MCF 10A (cell line): ENCODE measurements at regions not wholly inside any gene's neighbourhood (a gene's known extent, or its start where the extent isn't known, plus 50 kb on each side); places are given as distances from the start of the nearest gene placed in this dataset.
"Not testable (repeated sequence)": the region's sequence is repeated elsewhere in the genome, so short reads cannot be mapped to it uniquely, and the experiment has no call there.

ENCODE experiments used
- BruUV-seq: library from RNA; stranded (reverse); fragments of 400-500 nt; replicated peaks from 2 replicates; lab custom pipeline; 2021; lab: Mats Ljungman, UMichigan
- CTCF ChIA-PET: fragments of 300-600 bp; sonication (Branson Sonifier 250); formaldehyde crosslinking; extraction: SDS; loops from one replicate; lab custom pipeline; 2021; ENCODE audit warnings: antibody characterized with exemption, inconsistent platforms; lab: Yijun Ruan, JAX
- POLR2A ChIA-PET: fragments of 300-600, 350-650 bp; sonication (Branson Sonifier 250); formaldehyde crosslinking; extraction: SDS; loops from one replicate; lab custom pipeline; 2020; ENCODE audit warnings: antibody characterized with exemption, inconsistent platforms; lab: Yijun Ruan, JAX
- DNase-seq: peaks from one replicate; pipeline ENCODE4 v3.0.0-alpha.2; 2018; ENCODE audit not compliant: unreplicated experiment
- H3K27ac Mint-ChIP-seq: one replicate; pipeline ENCODE4 v1.8.0; 2022; ENCODE audit warnings: mild to moderate bottlenecking, low read depth, mixed read lengths; ENCODE audit not compliant: unreplicated experiment
- H3K27me3 Mint-ChIP-seq: one replicate; pipeline ENCODE4 v1.8.0; 2022; ENCODE audit warnings: mixed read lengths; ENCODE audit not compliant: insufficient read depth, unreplicated experiment
- H3K36me3 Mint-ChIP-seq: one replicate; pipeline ENCODE4 v1.8.0; 2022; ENCODE audit warnings: mild to moderate bottlenecking, moderate library complexity, mixed read lengths; ENCODE audit not compliant: insufficient read depth, unreplicated experiment
- H3K4me1 Mint-ChIP-seq: one replicate; pipeline ENCODE4 v1.8.0; 2022; ENCODE audit warnings: mixed read lengths; ENCODE audit not compliant: insufficient read depth, unreplicated experiment
- H3K4me3 Mint-ChIP-seq: one replicate; pipeline ENCODE4 v1.8.0; 2022; ENCODE audit warnings: mild to moderate bottlenecking, moderate library complexity, mixed read lengths; ENCODE audit not compliant: unreplicated experiment
- H3K9me3 Mint-ChIP-seq: one replicate; pipeline ENCODE4 v1.8.0; 2022; ENCODE audit warnings: mixed read lengths; ENCODE audit not compliant: unreplicated experiment
- intact Hi-C: fragments of 100-400 bp; cut with micrococcal nuclease; formaldehyde crosslinking; loops from 2 replicates; pipeline ENCODE4 v1.14.1; 2022
- TF ChIP-seq, protein P1 (sequence below): fragments of 200-600 bp; IDR thresholded peaks from one replicate; pipeline ENCODE4 v1.8.0; 2022; ENCODE audit warnings: antibody characterized with exemption, mild to moderate bottlenecking; ENCODE audit not compliant: unreplicated experiment

DNA sequence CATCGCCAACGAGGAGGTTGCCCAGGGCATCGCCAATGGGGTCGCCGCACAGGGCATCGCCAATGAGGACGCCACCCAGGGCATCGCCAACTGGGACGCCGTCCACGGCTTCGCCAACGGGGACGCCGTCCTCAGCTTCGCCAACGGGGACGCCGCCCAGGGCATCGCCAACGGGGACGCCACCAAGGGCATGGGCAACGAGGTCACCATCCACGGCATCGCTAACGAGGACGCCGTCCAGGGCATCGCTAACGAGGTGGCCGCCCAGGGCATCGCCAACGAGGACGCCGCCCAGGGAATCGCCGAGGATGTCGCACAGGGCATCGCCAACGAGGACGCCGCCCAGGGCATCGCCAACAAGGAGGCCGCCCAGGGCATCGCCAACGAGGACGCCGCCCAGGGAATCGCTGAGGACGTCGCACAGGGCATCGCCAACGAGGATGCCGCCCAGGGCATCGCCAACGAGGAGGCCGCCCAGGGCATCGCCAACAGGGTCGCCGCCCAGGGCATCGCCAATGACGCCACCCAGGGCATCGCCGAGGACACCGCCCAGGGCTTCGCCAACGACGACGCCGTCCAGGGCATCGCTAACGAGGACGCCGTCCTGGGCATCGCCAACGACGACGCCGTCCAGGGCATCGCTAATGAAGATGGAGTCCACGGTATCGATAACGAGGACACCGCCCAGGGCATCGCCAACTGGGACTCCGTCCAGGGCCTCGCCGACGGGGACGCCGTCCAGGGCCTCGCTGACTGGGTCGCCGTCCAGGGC is 945.7 kb downstream of the TUBA3C start:
- no peak overlapping the region for H3K4me3 Mint-ChIP-seq
- no TSS peak for BruUV-seq
- TF ChIP-seq, protein P1, sequence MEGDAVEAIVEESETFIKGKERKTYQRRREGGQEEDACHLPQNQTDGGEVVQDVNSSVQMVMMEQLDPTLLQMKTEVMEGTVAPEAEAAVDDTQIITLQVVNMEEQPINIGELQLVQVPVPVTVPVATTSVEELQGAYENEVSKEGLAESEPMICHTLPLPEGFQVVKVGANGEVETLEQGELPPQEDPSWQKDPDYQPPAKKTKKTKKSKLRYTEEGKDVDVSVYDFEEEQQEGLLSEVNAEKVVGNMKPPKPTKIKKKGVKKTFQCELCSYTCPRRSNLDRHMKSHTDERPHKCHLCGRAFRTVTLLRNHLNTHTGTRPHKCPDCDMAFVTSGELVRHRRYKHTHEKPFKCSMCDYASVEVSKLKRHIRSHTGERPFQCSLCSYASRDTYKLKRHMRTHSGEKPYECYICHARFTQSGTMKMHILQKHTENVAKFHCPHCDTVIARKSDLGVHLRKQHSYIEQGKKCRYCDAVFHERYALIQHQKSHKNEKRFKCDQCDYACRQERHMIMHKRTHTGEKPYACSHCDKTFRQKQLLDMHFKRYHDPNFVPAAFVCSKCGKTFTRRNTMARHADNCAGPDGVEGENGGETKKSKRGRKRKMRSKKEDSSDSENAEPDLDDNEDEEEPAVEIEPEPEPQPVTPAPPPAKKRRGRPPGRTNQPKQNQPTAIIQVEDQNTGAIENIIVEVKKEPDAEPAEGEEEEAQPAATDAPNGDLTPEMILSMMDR: no peak
- intact Hi-C loops: no loop called here
- ChIA-PET CTCF (no interaction called here), POLR2A (no interaction called here)
- no peak for DNase-seq
- no peaks in the 10 kb centered on the region for H3K9me3 Mint-ChIP-seq
- H3K4me1 Mint-ChIP-seq: no peaks in the 10 kb centered on the region
- no peaks in the 10 kb centered on the region for H3K27me3 Mint-ChIP-seq
- no peak overlapping the region for H3K27ac Mint-ChIP-seq
- no peaks in the 10 kb centered on the region for H3K36me3 Mint-ChIP-seq

DNA sequence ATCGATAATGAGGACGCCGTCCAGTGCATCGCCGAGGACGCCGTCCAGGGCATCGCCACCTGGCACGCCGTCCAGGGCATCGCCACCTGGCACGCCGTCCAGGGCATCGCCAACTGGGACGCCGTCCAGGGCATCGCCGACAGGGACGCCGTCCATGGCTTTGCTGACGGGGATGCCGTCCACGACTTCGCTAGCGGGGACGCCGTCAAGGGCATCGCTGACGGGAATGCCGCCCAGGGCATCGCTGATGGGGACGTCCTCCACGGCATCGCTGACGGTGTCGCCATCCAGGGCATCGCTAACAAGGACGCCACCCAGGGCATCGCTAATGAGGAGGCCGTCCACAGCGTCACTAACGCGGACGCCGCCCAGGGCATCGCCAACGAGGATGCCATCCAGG is 946.5 kb downstream of the TUBA3C start:
- Mint-ChIP-seq H3K4me1 (no peaks in the 10 kb centered on the region), H3K27ac (no peak overlapping the region), H3K27me3 (no peaks in the 10 kb centered on the region), H3K9me3 (no peaks in the 10 kb centered on the region), H3K4me3 (no peak overlapping the region), H3K36me3 (no peaks in the 10 kb centered on the region)
- BruUV-seq: no TSS peak
- intact Hi-C loops: no loop called here
- CTCF ChIA-PET: no interaction called here
- POLR2A ChIA-PET: no interaction called here
- TF ChIP-seq, protein P1: no peak
- DNase-seq: no peak

DNA sequence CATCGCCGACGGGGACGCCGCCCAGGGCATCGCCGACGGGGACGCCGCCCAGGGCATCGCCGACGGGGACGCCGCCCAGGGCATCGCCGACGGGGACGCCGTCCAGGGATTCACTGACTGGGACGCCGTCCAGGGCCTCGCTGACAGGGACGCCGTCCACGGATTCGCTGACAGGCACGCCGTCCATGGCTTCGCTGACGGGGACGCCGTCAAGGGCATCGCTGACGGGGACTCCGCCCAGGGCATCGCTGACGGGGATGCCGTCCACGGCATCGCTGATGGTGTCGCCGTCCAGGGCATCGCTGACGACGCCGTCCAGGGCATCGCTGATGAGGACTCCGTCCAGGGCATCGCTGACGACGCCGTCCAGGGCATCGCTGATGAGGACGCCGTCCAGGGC is 947.2 kb downstream of the TUBA3C start:
- DNase-seq, H3K4me3 Mint-ChIP-seq, H3K4me1 Mint-ChIP-seq, BruUV-seq, H3K9me3 Mint-ChIP-seq, POLR2A ChIA-PET, intact Hi-C loops, H3K27ac Mint-ChIP-seq, H3K27me3 Mint-ChIP-seq, H3K36me3 Mint-ChIP-seq, CTCF ChIA-PET: not testable (repeated sequence)

DNA sequence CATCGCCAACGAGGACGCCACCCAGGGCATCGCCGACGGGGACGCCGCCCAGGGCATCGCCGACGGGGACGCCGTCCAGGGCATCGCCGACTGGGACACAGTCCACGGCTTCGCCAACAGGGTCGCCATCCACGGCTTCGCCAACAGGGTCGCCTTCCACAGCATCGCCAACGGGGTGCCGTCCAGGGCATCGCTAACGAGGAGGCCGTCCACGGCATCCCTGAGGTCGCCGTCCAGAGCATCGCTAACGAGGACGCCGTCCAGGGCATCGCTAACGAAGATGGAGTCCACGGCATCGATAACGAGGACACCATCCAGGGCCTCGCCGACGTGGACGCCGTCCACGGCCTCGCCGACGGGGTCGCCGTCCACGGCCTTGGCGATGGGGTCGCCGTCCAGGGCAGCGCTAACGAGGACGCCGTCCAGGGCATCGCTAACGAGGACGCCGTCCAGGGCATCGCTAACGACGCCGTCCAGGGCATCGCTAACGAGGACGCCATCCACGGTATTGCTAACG is 947.8 kb downstream of the TUBA3C start:
- no peak overlapping the region for H3K27ac Mint-ChIP-seq
- H3K36me3 Mint-ChIP-seq: no peaks in the 10 kb centered on the region
- H3K27me3 Mint-ChIP-seq: no peaks in the 10 kb centered on the region
- POLR2A ChIA-PET: no interaction called here
- H3K4me3 Mint-ChIP-seq: no peak overlapping the region
- CTCF ChIA-PET: no interaction called here
- no TSS peak for BruUV-seq
- H3K9me3 Mint-ChIP-seq: no peaks in the 10 kb centered on the region
- intact Hi-C loops: no loop called here
- no peak for DNase-seq
- TF ChIP-seq, protein P1: no peak
- H3K4me1 Mint-ChIP-seq: no peaks in the 10 kb centered on the region
